Mesenchymal stem cell (in vitro differentiated cells and primary cell): ENCODE measurements at regions not wholly inside any gene's neighbourhood (a gene's known extent, or its start where the extent isn't known, plus 50 kb on each side); places are given as distances from the start of the nearest gene placed in this dataset.

Experiments used
- DNase-seq: peaks from one replicate; pipeline ENCODE4 v3.0.0-alpha.2; 2013
- H2AFZ ChIP-seq: one replicate; pipeline ENCODE4 v1.6.1; 2013; ENCODE audit warnings: low read depth, mild to moderate bottlenecking, control low read depth, inconsistent platforms, low read length, moderate library complexity
- H2AK5ac ChIP-seq: 2 replicates; pipeline ENCODE4 v1.6.1; 2013; ENCODE audit warnings: low read length, moderate library complexity, mild to moderate bottlenecking, inconsistent platforms; ENCODE audit not compliant: severe bottlenecking
- H2BK120ac ChIP-seq: one replicate; pipeline ENCODE4 v1.6.1; 2013; ENCODE audit warnings: low read depth, mild to moderate bottlenecking, inconsistent platforms, low read length, moderate library complexity
- H2BK12ac ChIP-seq, 2 experiments: one replicate each; pipeline ENCODE4 v1.6.1; 2013; ENCODE audit warnings: inconsistent platforms in 2 of 2, low read length in 2 of 2, mild to moderate bottlenecking in 2 of 2, moderate library complexity in 2 of 2, control low read depth in 1 of 2
- H2BK15ac ChIP-seq: one replicate; pipeline ENCODE4 v1.6.1; 2013; ENCODE audit warnings: mild to moderate bottlenecking, low read depth, inconsistent platforms; ENCODE audit not compliant: poor library complexity, severe bottlenecking
- H2BK5ac ChIP-seq: 2 replicates; pipeline ENCODE4 v1.6.1; 2013; ENCODE audit warnings: low read depth, mild to moderate bottlenecking, low read length, control low read depth, inconsistent platforms; ENCODE audit not compliant: poor library complexity, severe bottlenecking
- H3K14ac ChIP-seq, 2 experiments: one replicate each; pipeline ENCODE4 v1.6.1; 2013; ENCODE audit warnings: inconsistent platforms in 2 of 2, low read length in 2 of 2, control low read depth in 1 of 2, mild to moderate bottlenecking in 1 of 2, moderate library complexity in 1 of 2
- H3K18ac ChIP-seq, 2 experiments: one replicate each; pipeline ENCODE4 v1.6.1; 2013; ENCODE audit warnings: inconsistent platforms in 2 of 2, low read length in 2 of 2, control low read depth in 1 of 2, low read depth in 1 of 2, mild to moderate bottlenecking in 1 of 2
- H3K23ac ChIP-seq, 2 experiments: one replicate each; pipeline ENCODE4 v1.6.1; 2013; ENCODE audit warnings: inconsistent platforms in 2 of 2, low read length in 2 of 2, mild to moderate bottlenecking in 2 of 2, moderate library complexity in 2 of 2, control low read depth in 1 of 2
- H3K27ac ChIP-seq: 2 replicates; pipeline ENCODE4 v1.5.1; 2013; ENCODE audit warnings: mild to moderate bottlenecking, moderate library complexity, low read length, control low read depth, inconsistent platforms; ENCODE audit not compliant: poor library complexity, severe bottlenecking
- H3K27me3 ChIP-seq, 2 experiments: 2 replicates each; pipeline versions ENCODE4 v1.6.1 to v1.7.0; 2013; ENCODE audit warnings: low read length in 2 of 2, mild to moderate bottlenecking in 2 of 2, moderate library complexity in 2 of 2, control low read depth in 1 of 2, inconsistent platforms in 1 of 2; ENCODE audit not compliant: control insufficient read depth in 1 of 2, insufficient read depth in 1 of 2
- H3K36me3 ChIP-seq, 2 experiments: 2 replicates each; pipeline versions ENCODE4 v1.6.1 to v1.7.0; 2013; ENCODE audit warnings: low read length in 2 of 2, control low read depth in 1 of 2, inconsistent platforms in 1 of 2, low read depth in 1 of 2, mild to moderate bottlenecking in 1 of 2; ENCODE audit not compliant: insufficient read depth in 2 of 2, control insufficient read depth in 1 of 2
- H3K4ac ChIP-seq, 2 experiments: one replicate each; pipeline ENCODE4 v1.6.1; 2013; ENCODE audit warnings: inconsistent platforms in 2 of 2, low read length in 2 of 2, mild to moderate bottlenecking in 2 of 2, moderate library complexity in 2 of 2, control low read depth in 1 of 2, low read depth in 1 of 2
- H3K4me1 ChIP-seq: 2 replicates; pipeline ENCODE4 v1.6.1; 2013; ENCODE audit warnings: low read depth, low read length, control low read depth; ENCODE audit not compliant: control insufficient read depth, insufficient read depth
- H3K4me2 ChIP-seq: 2 replicates; pipeline ENCODE4 v1.6.1; 2013; ENCODE audit warnings: low read length, mild to moderate bottlenecking, inconsistent platforms; ENCODE audit not compliant: poor library complexity, severe bottlenecking
- H3K4me3 ChIP-seq, 2 experiments: 2 replicates each; pipeline versions ENCODE4 v1.5.1 to v1.7.0; 2013; ENCODE audit warnings: low read length in 2 of 2, mild to moderate bottlenecking in 2 of 2, control low read depth in 1 of 2, low read depth in 1 of 2; ENCODE audit not compliant: insufficient read depth in 1 of 2
- H3K79me1 ChIP-seq: replicated peaks from 2 replicates; pipeline ENCODE4 v1.6.1; 2013; ENCODE audit warnings: mild to moderate bottlenecking, control low read depth, low read length, inconsistent platforms; ENCODE audit not compliant: poor library complexity, severe bottlenecking
- H3K9ac ChIP-seq: 2 replicates; pipeline ENCODE4 v1.7.0; 2013; ENCODE audit warnings: mild to moderate bottlenecking, low read length, moderate library complexity
- H3K9me3 ChIP-seq: 2 replicates; pipeline ENCODE4 v1.7.0; 2013; ENCODE audit warnings: mild to moderate bottlenecking, low read length; ENCODE audit not compliant: control insufficient read depth
- H4K8ac ChIP-seq: one replicate; pipeline ENCODE4 v1.6.1; 2013; ENCODE audit warnings: inconsistent platforms, mild to moderate bottlenecking, low read length, moderate library complexity
- H4K91ac ChIP-seq: one replicate; pipeline ENCODE4 v1.6.1; 2013; ENCODE audit warnings: mild to moderate bottlenecking, low read length, inconsistent platforms
- WGBS: methylation state at CpG from one replicate; pipeline ENCODE4 v1.1.7; 2013; ENCODE audit warnings: mixed read lengths; 5-methylcytosine and 5-hydroxymethylcytosine counted together

GRCh38 chr3:73925011-73925410, 300.3 kb upstream of the PDZRN3 start:
- no peak overlapping the region for H3K27ac ChIP-seq
- H2BK15ac ChIP-seq, result no peak overlapping the region
- no peaks in the 10 kb centered on the region for H3K9me3 ChIP-seq
- no peak overlapping the region for H3K4me3 ChIP-seq
- H3K4me1 ChIP-seq, result no peaks in the 10 kb centered on the region
- 82% methylated on average over 2 of the region's 3 CpGs for WGBS
- H3K14ac ChIP-seq, result no peak overlapping the region
- H4K91ac ChIP-seq, result no peak overlapping the region
- no peak overlapping the region for H4K8ac ChIP-seq
- DNase-seq, result no peak
- H2BK120ac ChIP-seq, result no peak overlapping the region
- H3K23ac ChIP-seq, result no peak overlapping the region
- no peak overlapping the region for H2BK5ac ChIP-seq
- no peak overlapping the region for H3K18ac ChIP-seq
- H3K4me2 ChIP-seq, result no peak overlapping the region
- H3K79me1 ChIP-seq, result no peaks in the 10 kb centered on the region
- no peak overlapping the region for H3K4ac ChIP-seq
- no peaks in the 10 kb centered on the region for H3K36me3 ChIP-seq
- H3K9ac ChIP-seq, result no peak overlapping the region
- H2AK5ac ChIP-seq, result no peak overlapping the region
- no peaks in the 10 kb centered on the region for H3K27me3 ChIP-seq
- H2AFZ ChIP-seq, result no peak overlapping the region
- no peak overlapping the region for H2BK12ac ChIP-seq

- H3K4ac ChIP-seq, result no peak overlapping the region
- H2BK12ac ChIP-seq, result no peak overlapping the region
- H3K23ac ChIP-seq, result no peak overlapping the region
- no peaks in the 10 kb centered on the region for H3K79me1 ChIP-seq
- H3K18ac ChIP-seq, result no peak overlapping the region
- no peak overlapping the region for H4K8ac ChIP-seq
- H3K14ac ChIP-seq, result no peak overlapping the region
- H3K4me3 ChIP-seq, result no peak overlapping the region
- H3K27ac ChIP-seq, result no peak overlapping the region
- H2BK5ac ChIP-seq, result no peak overlapping the region
- no peak overlapping the region for H3K4me2 ChIP-seq
- H2AK5ac ChIP-seq, result no peak overlapping the region
- H3K36me3 ChIP-seq, result no peaks in the 10 kb centered on the region
- no peaks in the 10 kb centered on the region for H3K27me3 ChIP-seq
- H3K9me3 ChIP-seq, result no peaks in the 10 kb centered on the region
- no peaks in the 10 kb centered on the region for H3K4me1 ChIP-seq
- 100% methylated on average over 1 of the region's 6 CpGs for WGBS
- no peak overlapping the region for H3K9ac ChIP-seq
- no peak for DNase-seq
- H2BK120ac ChIP-seq, result no peak overlapping the region
- H2AFZ ChIP-seq, result no peak overlapping the region
- no peak overlapping the region for H4K91ac ChIP-seq
- H2BK15ac ChIP-seq, result no peak overlapping the region
These were observed 299.3 kb upstream of the PDZRN3 start for GRCh38 chr3:73924048-73924447.

GRCh38 chr3:73917643-73918042, 292.9 kb upstream of the PDZRN3 start:
- no peak overlapping the region for H2AFZ ChIP-seq
- no peak overlapping the region for H3K18ac ChIP-seq
- H2BK5ac ChIP-seq, result no peak overlapping the region
- H3K4me3 ChIP-seq, result no peak overlapping the region
- H3K9ac ChIP-seq, result no peak overlapping the region
- H3K9me3 ChIP-seq, result no peaks in the 10 kb centered on the region
- H4K8ac ChIP-seq, result no peak overlapping the region
- no peaks in the 10 kb centered on the region for H3K79me1 ChIP-seq
- no peak overlapping the region for H2BK15ac ChIP-seq
- H3K27ac ChIP-seq, result no peak overlapping the region
- no peaks in the 10 kb centered on the region for H3K36me3 ChIP-seq
- H2BK120ac ChIP-seq, result no peak overlapping the region
- H3K14ac ChIP-seq, result no peak overlapping the region
- H4K91ac ChIP-seq, result no peak overlapping the region
- no peaks in the 10 kb centered on the region for H3K4me1 ChIP-seq
- WGBS, result 94% methylated on average over 2 of the region's 2 CpGs
- H2AK5ac ChIP-seq, result no peak overlapping the region
- no peak overlapping the region for H2BK12ac ChIP-seq
- H3K23ac ChIP-seq, result no peak overlapping the region
- H3K4ac ChIP-seq, result no peak overlapping the region
- DNase-seq, result no peak
- H3K27me3 ChIP-seq, result no peaks in the 10 kb centered on the region
- H3K4me2 ChIP-seq, result no peak overlapping the region

GRCh38 chr3:73915886-73916285, 291.1 kb upstream of the PDZRN3 start:
- WGBS, result 72% methylated on average over 2 of the region's 2 CpGs
- Histone ChIP-seq H3K14ac (no peak overlapping the region), H2BK12ac (no peak overlapping the region), H3K36me3 (no peaks in the 10 kb centered on the region), H3K18ac (no peak overlapping the region), H2AFZ (no peak overlapping the region), H2BK120ac (no peak overlapping the region), H3K9me3 (no peaks in the 10 kb centered on the region), H3K4me1 (no peaks in the 10 kb centered on the region), H3K4me2 (no peak overlapping the region), H4K8ac (no peak overlapping the region), H2AK5ac (no peak overlapping the region), H2BK15ac (no peak overlapping the region), H4K91ac (no peak overlapping the region), H3K4me3 (no peak overlapping the region), H2BK5ac (no peak overlapping the region), H3K79me1 (no peaks in the 10 kb centered on the region), H3K23ac (no peak overlapping the region), H3K9ac (no peak overlapping the region), H3K27me3 (no peaks in the 10 kb centered on the region), H3K4ac (no peak overlapping the region), H3K27ac (no peak overlapping the region)
- DNase-seq, result no peak
